ENCODE measurements at regions not wholly inside any gene's neighbourhood (a gene's known extent, or its start where the extent isn't known, plus 50 kb on each side); places are given as distances from the start of the nearest gene placed in this dataset.

- Histone ChIP-seq H3K27me3 (ENCODE audit: low read depth) (no peaks in the 10 kb centered on the region), H3K36me3 (no peaks in the 10 kb centered on the region), H3K27ac (no peak overlapping the region), H3K9me3 (no peaks in the 10 kb centered on the region), H3K4me1 (no peaks in the 10 kb centered on the region), H3K4me3 (no peak overlapping the region)
- no peak for DNase-seq
- no peak for ATAC-seq
- TF ChIP-seq CTCF (IDR thresholded peaks at IDR 0.05) = no peak
- intact Hi-C loops (cut with DNase I) = no loop called here
Observed at GRCh38 chr3:153744889-153745288, 376.3 kb upstream of the ARHGEF26 start.

GRCh38 chr3:153746211-153746610 is 375.0 kb upstream of the ARHGEF26 start:
- no peaks in the 10 kb centered on the region for H3K36me3 ChIP-seq
- no peak for TF ChIP-seq CTCF (IDR thresholded peaks at IDR 0.05)
- no peaks in the 10 kb centered on the region for H3K27me3 ChIP-seq (ENCODE audit: low read depth)
- H3K27ac ChIP-seq = no peak overlapping the region
- intact Hi-C loops (cut with DNase I) = no loop called here
- H3K4me3 ChIP-seq = no peak overlapping the region
- DNase-seq (no peak), ATAC-seq (no peak)
- no peaks in the 10 kb centered on the region for H3K9me3 ChIP-seq
- no peaks in the 10 kb centered on the region for H3K4me1 ChIP-seq

GRCh38 chr3:153749070-153749610 is 372.1 kb upstream of the ARHGEF26 start:
- no peak for DNase-seq
- no peak for ATAC-seq
- intact Hi-C loops (cut with DNase I) = no loop called here
- no peak overlapping the region for H3K4me3 ChIP-seq
- H3K27ac ChIP-seq = no peak overlapping the region
- no peaks in the 10 kb centered on the region for H3K36me3 ChIP-seq
- H3K4me1 ChIP-seq = no peaks in the 10 kb centered on the region
- no peaks in the 10 kb centered on the region for H3K9me3 ChIP-seq
- TF ChIP-seq CTCF (IDR thresholded peaks at IDR 0.05) = no peak
- no peaks in the 10 kb centered on the region for H3K27me3 ChIP-seq (ENCODE audit: low read depth)

- ATAC-seq (peak; percentile 34 to 68), DNase-seq (no peak)
- intact Hi-C loops (cut with DNase I) = no loop called here
- Histone ChIP-seq H3K4me3 (no peak overlapping the region), H3K27me3 (ENCODE audit: low read depth) (no peaks in the 10 kb centered on the region), H3K4me1 (no peaks in the 10 kb centered on the region), H3K9me3 (no peaks in the 10 kb centered on the region), H3K27ac (no peak overlapping the region), H3K36me3 (no peaks in the 10 kb centered on the region)
- no peak for TF ChIP-seq CTCF (IDR thresholded peaks at IDR 0.05)
Observed at GRCh38 chr3:153752405-153753027, 368.7 kb upstream of the ARHGEF26 start.

GRCh38 chr3:153753035-153753434 is 368.2 kb upstream of the ARHGEF26 start:
- Histone ChIP-seq H3K36me3 (no peaks in the 10 kb centered on the region), H3K27ac (no peak overlapping the region), H3K4me1 (no peaks in the 10 kb centered on the region), H3K9me3 (no peaks in the 10 kb centered on the region), H3K27me3 (ENCODE audit: low read depth) (no peaks in the 10 kb centered on the region), H3K4me3 (no peak overlapping the region)
- DNase-seq (no peak), ATAC-seq (no peak)
- intact Hi-C loops (cut with DNase I) = no loop called here
- TF ChIP-seq CTCF (IDR thresholded peaks at IDR 0.05) = no peak
